Fibroblast of villous mesenchyme (primary cell): ENCODE measurements at regions not wholly inside any gene's neighbourhood (a gene's known extent, or its start where the extent isn't known, plus 50 kb on each side); places are given as distances from the start of the nearest gene placed in this dataset.
"Not testable (repeated sequence)": the region's sequence is repeated elsewhere in the genome, so short reads cannot be mapped to it uniquely, and the experiment has no call there.

Experiments
- DNase-seq: peaks from one replicate; pipeline ENCODE4 v3.0.0-alpha.2; 2010; ENCODE audit warnings: low read depth
- H3K4me3 ChIP-seq: 2 replicates; pipeline ENCODE4 v1.5.1; 2011; ENCODE audit warnings: low read depth, mild to moderate bottlenecking, low read length
- TF ChIP-seq, protein P1 (sequence below): IDR thresholded peaks from 2 replicates; pipeline ENCODE4 v1.5.1; 2012; ENCODE audit warnings: low read depth, mild to moderate bottlenecking, low read length; ENCODE audit not compliant: insufficient read depth

DNA sequence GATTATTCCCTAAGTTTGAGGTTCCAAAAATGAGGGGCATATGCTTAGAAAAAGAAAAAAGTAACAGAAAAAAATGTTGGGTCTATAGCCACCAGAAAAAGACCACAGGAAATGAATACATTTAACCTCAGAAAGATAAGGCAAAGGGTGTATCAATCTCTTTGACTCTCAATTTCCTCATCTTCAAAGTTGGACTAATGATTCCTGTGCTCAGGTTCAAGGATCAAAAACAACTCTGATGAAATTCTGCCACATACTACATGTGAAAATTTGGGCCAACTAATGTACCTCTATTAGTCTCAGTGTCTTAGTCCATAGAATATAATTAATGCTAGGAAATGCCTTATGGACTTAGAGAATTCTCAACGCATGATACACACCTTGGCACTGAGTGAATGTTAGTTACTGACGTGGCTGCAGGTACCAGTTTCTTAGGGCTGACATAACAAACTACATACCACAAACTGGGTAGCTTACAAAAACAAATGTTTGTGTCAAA, 257.7 kb downstream of the ANKRD50 start:
- no peak for DNase-seq
- H3K4me3 ChIP-seq = no peak overlapping the region
- TF ChIP-seq, protein P1, sequence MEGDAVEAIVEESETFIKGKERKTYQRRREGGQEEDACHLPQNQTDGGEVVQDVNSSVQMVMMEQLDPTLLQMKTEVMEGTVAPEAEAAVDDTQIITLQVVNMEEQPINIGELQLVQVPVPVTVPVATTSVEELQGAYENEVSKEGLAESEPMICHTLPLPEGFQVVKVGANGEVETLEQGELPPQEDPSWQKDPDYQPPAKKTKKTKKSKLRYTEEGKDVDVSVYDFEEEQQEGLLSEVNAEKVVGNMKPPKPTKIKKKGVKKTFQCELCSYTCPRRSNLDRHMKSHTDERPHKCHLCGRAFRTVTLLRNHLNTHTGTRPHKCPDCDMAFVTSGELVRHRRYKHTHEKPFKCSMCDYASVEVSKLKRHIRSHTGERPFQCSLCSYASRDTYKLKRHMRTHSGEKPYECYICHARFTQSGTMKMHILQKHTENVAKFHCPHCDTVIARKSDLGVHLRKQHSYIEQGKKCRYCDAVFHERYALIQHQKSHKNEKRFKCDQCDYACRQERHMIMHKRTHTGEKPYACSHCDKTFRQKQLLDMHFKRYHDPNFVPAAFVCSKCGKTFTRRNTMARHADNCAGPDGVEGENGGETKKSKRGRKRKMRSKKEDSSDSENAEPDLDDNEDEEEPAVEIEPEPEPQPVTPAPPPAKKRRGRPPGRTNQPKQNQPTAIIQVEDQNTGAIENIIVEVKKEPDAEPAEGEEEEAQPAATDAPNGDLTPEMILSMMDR = no peak

GRCh38 chr4:124455671-124456070, 256.9 kb downstream of the ANKRD50 start:
- TF ChIP-seq, protein P1 = no peak
- DNase-seq = no peak
- no peak overlapping the region for H3K4me3 ChIP-seq

DNA sequence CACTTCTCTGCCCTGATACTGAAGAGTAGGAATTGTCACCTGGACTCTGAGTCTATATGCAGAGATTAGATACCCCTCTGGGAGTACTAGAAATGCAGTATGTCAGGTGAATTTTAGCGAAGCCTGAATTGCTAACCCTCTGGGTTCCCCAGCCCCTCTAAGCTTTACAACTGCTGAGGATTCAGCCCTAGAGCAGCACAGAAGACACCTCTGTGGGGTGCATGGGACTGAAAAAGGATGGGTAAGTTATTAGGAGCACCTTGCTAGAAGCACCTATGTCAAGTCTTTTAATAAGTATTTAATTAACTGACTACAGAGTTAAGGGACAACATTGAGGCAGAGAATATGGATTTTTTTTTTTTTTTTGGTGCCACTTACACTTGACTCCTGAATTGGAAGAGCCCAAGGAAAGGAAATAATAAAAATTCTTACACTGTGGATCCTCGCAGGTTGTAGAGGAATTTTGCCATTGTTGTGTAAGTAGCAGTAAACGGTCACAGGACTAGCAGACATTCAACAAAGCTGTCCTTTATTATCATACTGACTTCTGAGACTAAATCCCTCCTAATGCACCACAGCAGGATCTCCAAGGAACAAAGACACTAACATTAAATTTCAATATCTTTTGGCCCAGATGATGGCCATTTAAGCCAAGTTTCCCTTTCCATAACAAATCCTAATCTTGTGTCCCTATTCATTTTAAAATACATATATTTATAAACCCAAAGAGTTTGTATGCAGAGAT, 253.2 kb downstream of the ANKRD50 start:
- TF ChIP-seq, protein P1 = no peak
- H3K4me3 ChIP-seq = no peak overlapping the region
- no peak for DNase-seq

- TF ChIP-seq, protein P1 = no peak
- DNase-seq = peak; percentile 57
- H3K4me3 ChIP-seq = no peak overlapping the region
Measured at GRCh38 chr4:124459941-124460310, 252.6 kb downstream of the ANKRD50 start.

GRCh38 chr4:124461592-124461991, 250.9 kb downstream of the ANKRD50 start:
- not testable (repeated sequence) for H3K4me3 ChIP-seq, DNase-seq

DNA sequence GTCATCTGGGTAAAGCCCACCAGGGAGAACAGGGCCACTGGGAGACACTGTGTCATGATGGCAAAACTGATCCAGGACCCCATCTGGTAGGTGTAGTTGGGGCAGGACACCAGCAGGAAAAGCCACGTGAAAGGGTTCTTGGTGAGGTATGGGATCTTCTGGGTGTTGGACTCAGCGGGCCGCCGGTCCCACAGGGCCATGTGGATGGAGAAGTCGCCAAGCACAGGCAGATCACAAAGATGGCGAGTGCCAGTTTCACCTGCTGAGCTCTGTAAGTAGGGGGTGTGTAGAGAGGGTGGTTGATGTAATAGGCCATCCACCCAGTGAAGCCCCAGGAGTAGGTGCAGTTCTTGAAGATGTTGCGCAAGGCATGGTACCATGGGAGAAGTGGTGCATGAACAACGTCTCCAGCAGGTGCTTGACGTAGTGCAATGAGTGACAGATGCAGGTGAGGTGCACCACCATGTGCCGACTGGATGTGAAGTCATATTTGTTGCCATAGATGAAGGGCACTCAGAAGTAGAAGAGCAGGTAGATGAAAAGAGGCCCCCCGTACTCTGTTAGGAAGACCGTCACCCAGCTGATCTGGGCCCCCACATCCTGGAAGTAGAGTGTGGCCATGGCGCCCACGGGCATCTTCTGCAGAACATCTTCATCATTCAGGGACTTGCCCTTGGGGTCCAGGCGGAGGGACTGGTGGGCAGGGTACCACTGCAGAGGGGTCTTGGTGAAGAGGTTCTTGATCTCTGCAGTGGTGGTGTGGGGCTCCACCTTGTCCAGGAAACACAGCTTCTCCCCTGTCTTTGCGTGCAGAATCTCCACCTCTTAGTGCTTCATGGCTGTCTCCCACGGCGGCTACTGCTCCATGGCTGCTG, 249.3 kb downstream of the ANKRD50 start:
- TF ChIP-seq, protein P1 = no peak
- no peak overlapping the region for H3K4me3 ChIP-seq
- no peak for DNase-seq

DNA sequence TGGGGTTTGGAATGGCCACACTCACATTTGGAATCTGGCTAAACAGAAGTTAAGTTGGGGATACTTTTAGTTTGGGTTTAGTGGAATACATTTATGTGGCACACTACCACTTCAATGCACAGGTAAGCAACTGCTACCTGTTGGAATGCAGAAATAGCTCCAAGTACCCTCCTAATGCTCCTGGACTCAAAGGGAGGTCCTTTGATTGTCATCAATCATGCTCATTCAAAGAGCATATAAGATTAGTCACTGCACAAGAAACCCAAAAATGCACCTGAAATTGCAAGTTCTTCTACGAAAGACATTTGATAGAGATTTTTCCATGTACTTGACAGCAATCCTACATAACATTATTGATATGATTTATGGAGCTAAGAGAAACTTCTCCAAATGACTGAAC, 247.7 kb downstream of the ANKRD50 start:
- no peak for DNase-seq
- no peak overlapping the region for H3K4me3 ChIP-seq
- TF ChIP-seq, protein P1 = no peak
